HT1080 (cell line): ENCODE measurements at regions not wholly inside any gene's neighbourhood (a gene's known extent, or its start where the extent isn't known, plus 50 kb on each side); places are given as distances from the start of the nearest gene placed in this dataset.
"Not testable (repeated sequence)": the region's sequence is repeated elsewhere in the genome, so short reads cannot be mapped to it uniquely, and the experiment has no call there.

Experiments used
- DNase-seq: peaks from one replicate; pipeline ENCODE4 v3.0.0-alpha.2; 2015; ENCODE audit warnings: low read depth

DNA sequence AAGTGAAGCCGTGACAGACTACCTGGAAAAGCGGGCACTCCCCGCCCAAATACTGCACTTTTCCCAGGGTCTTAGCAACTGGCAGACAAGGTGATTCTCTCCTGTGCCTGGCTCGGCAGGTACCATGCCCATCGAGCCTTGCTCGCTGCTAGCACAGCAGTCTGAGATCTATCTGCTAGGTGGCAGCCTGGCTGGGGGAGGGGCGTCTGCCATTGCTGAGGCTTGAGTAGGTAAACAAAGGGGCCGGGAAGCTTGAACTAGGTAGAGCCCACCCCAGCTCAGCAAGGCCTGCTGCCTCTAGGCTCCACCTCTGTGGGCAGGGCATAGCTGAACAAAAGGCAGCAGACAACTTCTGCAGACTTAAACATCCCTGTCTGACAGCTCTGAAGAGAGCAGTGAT lies 406.3 kb downstream of the NDFIP2 start:
- DNase-seq, result not testable (repeated sequence)

GRCh38 chr13:79886601-79887000 lies 405.6 kb downstream of the NDFIP2 start:
- no peak for DNase-seq

- no peak for DNase-seq
Measured at GRCh38 chr13:79884890-79885289, 403.9 kb downstream of the NDFIP2 start.

GRCh38 chr13:79883216-79883615 lies 402.3 kb downstream of the NDFIP2 start:
- DNase-seq, result no peak

DNA sequence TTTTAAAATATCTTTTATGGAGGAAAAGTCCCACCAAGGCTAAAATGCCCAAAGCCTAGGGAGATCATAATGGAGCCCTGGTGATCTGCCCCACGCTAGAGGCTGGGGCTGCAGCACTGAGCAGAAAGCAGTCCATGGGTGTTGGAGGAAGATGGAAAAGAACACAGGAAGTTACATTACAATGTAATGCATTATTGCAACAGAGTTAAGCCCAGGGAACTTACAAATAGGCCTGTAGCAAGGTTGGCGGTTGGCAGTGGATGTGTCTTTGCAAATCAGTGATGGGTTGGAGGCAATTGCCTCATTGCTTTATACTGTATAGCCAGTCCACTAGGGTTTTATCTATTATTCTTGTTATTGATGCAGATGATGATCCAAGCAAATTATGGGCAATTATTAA lies 399.9 kb downstream of the NDFIP2 start:
- DNase-seq, result no peak

DNA sequence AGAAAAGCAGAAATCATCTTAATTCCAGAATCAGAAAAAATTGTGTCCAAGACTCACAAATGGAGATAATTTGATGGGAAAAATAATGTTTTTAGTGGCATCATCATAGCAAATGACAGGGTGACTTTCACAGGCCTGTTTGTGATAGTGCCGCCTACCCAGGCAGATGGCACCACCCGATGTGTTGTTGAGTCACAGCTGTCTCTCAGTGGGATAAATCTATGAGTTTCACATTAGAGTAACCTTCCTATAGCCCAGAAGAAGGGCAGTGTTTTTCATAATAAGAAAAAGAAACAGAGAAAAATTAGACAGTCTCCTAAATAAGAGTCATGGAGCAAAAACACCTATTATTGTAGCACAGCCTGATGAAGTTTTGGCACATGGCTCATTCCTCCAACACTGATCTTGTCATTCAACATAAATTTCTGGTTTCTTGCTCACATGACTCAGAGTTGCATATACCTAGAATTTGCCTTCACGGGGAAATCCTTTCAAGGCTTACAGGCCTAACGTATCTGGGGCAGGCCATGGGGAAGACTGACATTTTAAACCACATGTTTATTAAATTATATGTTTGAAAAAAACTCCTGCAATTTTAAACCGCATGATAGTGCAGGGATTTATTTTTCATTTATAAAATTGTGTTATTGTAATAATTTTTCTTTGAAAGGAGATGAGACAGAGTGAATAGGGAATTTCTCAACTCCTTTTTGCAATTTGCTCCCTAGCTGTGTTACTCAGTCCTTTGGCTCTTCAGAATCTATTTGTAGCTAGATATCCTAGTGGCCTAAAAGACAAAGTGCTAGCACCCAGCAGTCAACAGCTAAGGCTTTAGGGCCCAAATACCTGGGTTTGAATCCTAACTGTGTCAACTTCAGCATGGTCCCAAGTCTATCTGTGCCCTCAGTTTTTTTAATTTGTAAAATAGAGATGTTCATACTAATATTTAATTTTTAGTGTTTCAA lies 393.7 kb downstream of the NDFIP2 start:
- peak; percentile 16 for DNase-seq

DNA sequence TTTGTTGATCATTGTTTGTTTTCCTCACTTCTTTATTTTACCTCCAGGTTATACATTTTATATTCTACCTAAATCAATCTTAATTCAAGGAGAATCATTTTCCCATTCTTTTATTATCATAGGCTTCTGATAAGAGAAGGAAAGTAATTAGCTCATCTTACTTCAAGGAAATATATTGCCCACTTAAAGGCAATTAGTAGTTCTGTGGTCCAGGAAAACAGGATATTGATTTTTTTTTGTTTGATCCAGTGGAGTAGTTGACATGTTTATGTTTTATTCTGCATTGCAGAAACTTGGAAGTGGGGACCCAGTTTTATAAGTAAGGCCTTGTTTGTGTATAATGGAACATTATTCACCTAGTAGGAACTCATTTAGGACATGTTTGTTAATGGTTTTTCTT lies 390.6 kb downstream of the NDFIP2 start:
- no peak for DNase-seq

- peak; percentile 26 for DNase-seq
Measured at GRCh38 chr13:79870766-79871165, 389.8 kb downstream of the NDFIP2 start.

DNA sequence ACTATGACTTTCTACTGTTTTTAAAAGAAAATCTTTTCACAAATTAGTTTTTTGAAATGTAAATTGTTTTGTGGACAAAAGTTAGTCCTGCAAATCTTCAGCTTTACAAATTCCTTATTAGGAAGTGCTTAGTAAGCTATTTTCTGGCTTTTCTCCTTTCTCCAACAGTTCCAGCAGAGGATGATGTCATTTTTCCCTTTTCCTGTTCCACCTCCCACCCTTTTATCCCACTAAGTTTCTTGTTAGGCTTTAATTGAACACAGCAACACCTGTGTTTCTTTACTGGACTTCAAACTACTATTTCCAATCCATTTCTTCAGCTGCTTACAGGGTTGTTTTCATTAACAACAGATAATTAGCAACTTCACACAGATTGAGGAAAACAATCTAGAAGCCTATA lies 389.2 kb downstream of the NDFIP2 start:
- DNase-seq, result peak; percentile 43

DNA sequence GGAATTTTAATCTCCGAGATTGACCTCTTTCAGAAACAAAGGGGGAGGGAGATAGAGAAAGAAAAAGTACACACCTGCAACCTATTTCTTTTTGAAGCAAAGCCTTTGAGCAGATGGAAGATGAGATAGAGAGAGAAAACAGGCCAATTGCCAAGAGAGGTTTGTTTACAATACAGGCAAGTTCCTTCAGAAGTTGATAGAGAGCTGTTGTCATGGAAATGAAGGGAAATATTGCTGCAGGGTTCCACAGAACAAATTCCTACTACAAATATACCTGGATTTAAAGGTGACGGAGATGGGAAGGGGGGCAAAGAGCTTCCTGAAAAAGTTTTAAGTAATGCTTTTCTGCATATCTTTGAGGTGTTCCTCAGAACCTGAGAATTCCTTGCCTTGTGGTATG lies 388.4 kb downstream of the NDFIP2 start:
- DNase-seq, result no peak

GRCh38 chr13:79867254-79867653 lies 386.3 kb downstream of the NDFIP2 start:
- peak; percentile 15 for DNase-seq

DNA sequence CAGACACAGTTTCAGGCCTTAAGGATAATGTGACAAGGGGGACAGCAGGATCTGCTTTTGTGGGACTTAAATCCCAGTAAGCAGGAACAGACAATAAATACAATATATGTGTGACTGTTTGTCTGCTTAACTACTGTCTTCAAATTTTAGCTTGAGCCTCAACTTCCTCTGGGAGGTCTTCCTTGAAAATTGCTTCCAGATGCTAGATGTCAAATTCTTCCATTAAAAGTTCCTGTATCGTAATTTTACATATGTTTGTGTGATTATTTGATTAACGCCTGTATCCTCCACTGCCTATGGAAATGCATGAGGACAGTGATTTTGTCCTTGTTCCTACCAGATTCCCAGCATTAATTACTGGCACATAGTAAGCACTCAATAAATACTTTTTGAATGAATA lies 385.5 kb downstream of the NDFIP2 start:
- no peak for DNase-seq

DNA sequence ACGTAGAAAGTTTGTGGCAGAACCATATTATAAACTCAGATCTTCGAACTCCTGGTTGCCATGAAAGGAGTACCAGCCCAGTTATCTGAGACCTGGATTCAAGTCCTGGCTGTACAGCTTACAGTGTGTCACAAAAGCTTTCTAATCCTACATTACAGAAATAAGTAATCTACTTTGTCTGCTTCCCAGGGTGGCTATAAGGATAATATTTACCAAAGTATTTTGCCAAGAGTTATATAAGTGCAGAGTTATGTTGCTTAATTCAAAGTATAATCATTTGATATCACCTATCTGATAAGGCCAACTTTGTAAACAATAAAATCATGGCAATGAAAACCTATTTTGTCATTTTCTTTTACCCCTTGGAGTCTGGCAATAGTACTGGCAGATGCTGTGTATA lies 381.6 kb downstream of the NDFIP2 start:
- DNase-seq, result no peak

DNA sequence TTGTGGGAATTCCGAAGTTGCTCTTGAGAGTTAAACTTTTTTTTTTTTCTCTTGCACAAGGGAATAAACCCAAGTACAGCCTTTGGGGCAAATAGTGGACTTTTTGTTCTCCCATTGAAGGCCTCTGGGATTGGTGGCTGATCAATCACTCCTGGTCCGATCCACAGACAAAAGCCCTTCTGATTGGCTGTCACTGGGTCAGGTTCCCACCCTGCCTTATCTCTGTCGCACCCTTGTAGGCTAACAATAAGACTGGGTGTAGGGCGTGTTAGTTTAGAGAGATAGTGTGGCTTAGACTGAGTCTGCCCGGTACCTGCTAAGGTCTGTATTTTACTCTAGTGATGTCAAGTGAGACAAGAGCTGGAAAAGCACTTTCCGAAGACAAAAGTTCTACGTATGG lies 380.8 kb downstream of the NDFIP2 start:
- DNase-seq, result no peak

- no peak for DNase-seq
Measured at GRCh38 chr13:79860791-79861190, 379.8 kb downstream of the NDFIP2 start.

DNA sequence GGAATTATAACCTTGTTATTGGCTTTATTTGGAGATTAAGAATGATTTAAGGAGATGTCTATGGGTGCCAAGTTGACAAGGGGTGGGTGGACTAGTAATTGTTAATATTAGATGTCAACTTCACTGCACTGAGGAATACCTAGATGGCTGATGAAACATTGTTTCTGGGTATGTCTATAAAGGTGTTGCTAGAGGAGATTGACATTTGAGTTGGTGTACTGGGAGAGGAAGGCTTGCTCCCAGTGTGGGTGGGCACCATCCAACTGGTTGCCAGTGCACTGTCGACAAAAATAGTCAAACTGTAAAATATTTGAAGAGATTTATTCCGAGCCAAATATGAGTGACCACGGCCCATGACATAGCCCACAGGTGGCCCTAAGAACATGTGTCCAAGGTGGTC lies 378.8 kb downstream of the NDFIP2 start:
- no peak for DNase-seq

DNA sequence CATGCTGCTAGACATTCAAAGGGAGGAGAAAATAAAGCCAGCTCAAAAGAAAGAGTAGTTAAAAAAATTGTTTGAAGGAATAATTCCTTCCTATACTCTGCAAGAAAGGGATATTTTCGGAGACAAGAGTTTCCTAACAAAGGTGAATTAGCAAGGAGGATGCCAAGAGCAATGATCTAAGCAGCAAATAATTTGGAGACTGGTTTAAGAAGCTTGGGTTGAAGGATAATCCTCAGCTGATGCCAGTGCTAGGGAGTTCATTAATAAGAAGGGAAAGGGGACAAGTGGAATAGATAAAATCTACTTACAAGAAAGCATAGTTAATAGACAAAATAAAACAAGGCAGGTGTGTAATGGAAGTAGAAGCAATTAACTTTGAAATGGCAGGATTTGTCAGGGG lies 372.3 kb downstream of the NDFIP2 start:
- no peak for DNase-seq

DNA sequence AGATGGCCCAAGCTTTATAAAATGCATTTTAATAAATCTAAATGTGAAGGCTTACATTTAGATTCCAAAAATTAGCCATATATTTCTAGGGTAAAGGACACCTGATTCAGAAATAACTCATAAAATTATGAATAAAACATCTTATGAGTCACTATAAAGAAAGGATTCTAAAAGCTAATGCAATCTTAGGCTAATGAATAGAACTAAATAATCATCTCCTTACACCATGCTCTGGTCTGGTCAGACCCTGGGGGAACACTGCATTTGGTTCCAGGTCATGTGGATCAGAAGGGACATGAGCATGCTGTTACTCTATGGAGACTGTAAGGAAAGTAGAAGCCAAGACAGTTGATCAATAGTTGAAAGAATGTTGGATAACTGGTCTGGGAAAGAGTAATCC lies 370.4 kb downstream of the NDFIP2 start:
- DNase-seq, result no peak

- no peak for DNase-seq
Measured at GRCh38 chr13:79847882-79848592, 367.1 kb downstream of the NDFIP2 start.

DNA sequence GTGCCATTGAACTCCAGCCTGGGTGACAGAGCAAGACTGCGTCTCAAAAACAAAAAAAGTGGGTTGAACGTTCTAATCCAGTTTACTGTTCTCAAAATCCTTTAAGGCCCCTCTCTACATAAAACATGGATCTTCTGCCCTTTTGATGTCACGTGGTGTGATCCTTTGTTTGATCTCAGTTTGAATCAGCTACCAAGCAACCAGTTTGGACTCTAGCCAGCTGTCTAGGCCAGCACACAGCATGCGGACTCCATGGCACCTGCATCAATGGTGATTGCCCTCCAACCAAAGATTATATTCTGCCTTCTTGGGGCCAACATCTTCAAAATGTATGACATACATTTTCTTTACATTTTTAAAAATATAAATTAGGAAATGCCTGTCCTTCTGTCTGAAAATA lies 365.4 kb downstream of the NDFIP2 start:
- peak; percentile 8 for DNase-seq

GRCh38 chr13:79837741-79838450 lies 356.9 kb downstream of the NDFIP2 start:
- DNase-seq, result peak; percentile 62

GRCh38 chr13:79836121-79836520 lies 355.2 kb downstream of the NDFIP2 start:
- DNase-seq, result not testable (repeated sequence)
